ENCODE measurements at regions not wholly inside any gene's neighbourhood (a gene's known extent, or its start where the extent isn't known, plus 50 kb on each side); places are given as distances from the start of the nearest gene placed in this dataset.

- TF ChIP-seq POLR2A (IDR thresholded peaks at IDR 0.05) = no peak
- TF ChIP-seq CTCF (IDR thresholded peaks at IDR 0.05) = no peak
- no peak for TF ChIP-seq EP300 (IDR thresholded peaks at IDR 0.05)
- H3K9me3 ChIP-seq = no peaks in the 10 kb centered on the region
- no peak for DNase-seq
- intact Hi-C loops (cut with DNase I) = no loop called here
- no peak overlapping the region for H3K27ac ChIP-seq
- H3K4me3 ChIP-seq = no peak overlapping the region
- H3K36me3 ChIP-seq = no peaks in the 10 kb centered on the region
- WGBS, 3 donors = 87 to 89% (median 87%) methylated on average over 5 of the region's 5 CpGs
- H3K4me1 ChIP-seq (ENCODE audit: insufficient read depth) = no peaks in the 10 kb centered on the region
- H3K27me3 ChIP-seq = no peaks in the 10 kb centered on the region
Observed at GRCh38 chr1:165050246-165050645, 306.3 kb downstream of the LMX1A start.

- intact Hi-C loops (cut with DNase I) = no loop called here
- TF ChIP-seq CTCF (IDR thresholded peaks at IDR 0.05) = no peak
- TF ChIP-seq POLR2A (IDR thresholded peaks at IDR 0.05) = no peak
- TF ChIP-seq EP300 (IDR thresholded peaks at IDR 0.05) = no peak
- no peak for DNase-seq
- Histone ChIP-seq H3K4me3 (no peak overlapping the region), H3K4me1 (ENCODE audit: insufficient read depth) (no peaks in the 10 kb centered on the region), H3K27me3 (no peaks in the 10 kb centered on the region), H3K36me3 (no peaks in the 10 kb centered on the region), H3K27ac (no peak overlapping the region), H3K9me3 (no peaks in the 10 kb centered on the region)
- 64 to 76% (median 71%) methylated on average over 9 to 10 of the region's 10 CpGs for WGBS, 3 donors
Observed at GRCh38 chr1:165047994-165048393, 308.5 kb downstream of the LMX1A start.

- no peaks in the 10 kb centered on the region for H3K36me3 ChIP-seq
- intact Hi-C loops (cut with DNase I) = no loop called here
- H3K27ac ChIP-seq = no peak overlapping the region
- TF ChIP-seq CTCF (IDR thresholded peaks at IDR 0.05) (no peak), POLR2A (IDR thresholded peaks at IDR 0.05) (no peak), EP300 (IDR thresholded peaks at IDR 0.05) (no peak)
- no peaks in the 10 kb centered on the region for H3K4me1 ChIP-seq (ENCODE audit: insufficient read depth)
- 92 to 93% (median 93%) methylated on average over 4 of the region's 4 CpGs for WGBS, 3 donors
- no peaks in the 10 kb centered on the region for H3K9me3 ChIP-seq
- no peak overlapping the region for H3K4me3 ChIP-seq
- H3K27me3 ChIP-seq = no peaks in the 10 kb centered on the region
- DNase-seq = no peak
Observed at GRCh38 chr1:165045902-165046301, 310.6 kb downstream of the LMX1A start.

- Histone ChIP-seq H3K27me3 (peaks cover 2% of the 10 kb centered on the region), H3K36me3 (no peaks in the 10 kb centered on the region), H3K4me1 (ENCODE audit: insufficient read depth) (no peaks in the 10 kb centered on the region), H3K27ac (no peak overlapping the region), H3K9me3 (no peaks in the 10 kb centered on the region), H3K4me3 (no peak overlapping the region)
- intact Hi-C loops (cut with DNase I) = no loop called here
- TF ChIP-seq CTCF (IDR thresholded peaks at IDR 0.05) (no peak), POLR2A (IDR thresholded peaks at IDR 0.05) (no peak), EP300 (IDR thresholded peaks at IDR 0.05) (no peak)
- DNase-seq = no peak
- WGBS, 3 donors = 54 to 62% (median 61%) methylated on average over 1 of the region's 1 CpG
Observed at GRCh38 chr1:165040641-165041040, 315.9 kb downstream of the LMX1A start.

GRCh38 chr1:165039996-165040395, 316.5 kb downstream of the LMX1A start:
- H3K36me3 ChIP-seq = no peaks in the 10 kb centered on the region
- no peak for DNase-seq
- no peak overlapping the region for H3K4me3 ChIP-seq
- 85 to 86% (median 86%) methylated on average over 3 of the region's 3 CpGs for WGBS, 3 donors
- H3K27me3 ChIP-seq = peaks cover 2% of the 10 kb centered on the region
- no peaks in the 10 kb centered on the region for H3K9me3 ChIP-seq
- H3K27ac ChIP-seq = no peak overlapping the region
- TF ChIP-seq CTCF (IDR thresholded peaks at IDR 0.05) (no peak), EP300 (IDR thresholded peaks at IDR 0.05) (no peak), POLR2A (IDR thresholded peaks at IDR 0.05) (no peak)
- intact Hi-C loops (cut with DNase I) = no loop called here
- H3K4me1 ChIP-seq (ENCODE audit: insufficient read depth) = no peaks in the 10 kb centered on the region
